A673 (cell line): ENCODE measurements at regions not wholly inside any gene's neighbourhood (a gene's known extent, or its start where the extent isn't known, plus 50 kb on each side); places are given as distances from the start of the nearest gene placed in this dataset.

Source experiments
- EZH2 ChIP-seq: fragments of 200-600 bp; sonication (generic); IDR thresholded peaks from 2 replicates; pipeline ENCODE4 v1.6.1; 2017; ENCODE audit warnings: borderline replicate concordance, low read depth, mild to moderate bottlenecking, mixed read lengths, antibody characterized with exemption, low read length; ENCODE audit not compliant: poor library complexity, severe bottlenecking
- TF ChIP-seq, protein P1 (sequence below): fragments of 300-800, 200-600 bp; sonication (generic); conservative IDR thresholded peaks from 2 replicates; pipeline ENCODE4 v1.5.1; 2017; ENCODE audit warnings: low read depth, mild to moderate bottlenecking, antibody characterized with exemption, low read length, moderate library complexity, mixed read lengths

DNA sequence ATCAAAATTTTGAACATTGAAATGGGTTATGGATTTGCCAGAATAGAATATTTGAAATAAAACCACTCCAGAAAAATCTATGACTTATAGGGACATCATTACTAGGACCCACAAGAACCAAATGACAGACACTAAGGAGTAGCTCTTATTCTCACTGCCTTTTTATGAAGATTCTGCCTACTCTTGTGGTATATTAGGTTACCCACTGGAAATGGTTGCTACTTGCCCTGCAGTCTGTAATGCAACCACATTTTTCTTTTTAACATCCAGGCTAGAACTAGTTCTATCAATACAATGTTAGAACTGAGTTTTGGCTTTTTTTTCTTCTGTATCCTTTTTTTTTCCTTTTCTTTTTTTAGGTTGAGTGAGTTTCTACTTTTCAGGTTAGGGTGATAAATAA, 158.9 kb downstream of the PPP1R2C start:
- TF ChIP-seq, protein P1, sequence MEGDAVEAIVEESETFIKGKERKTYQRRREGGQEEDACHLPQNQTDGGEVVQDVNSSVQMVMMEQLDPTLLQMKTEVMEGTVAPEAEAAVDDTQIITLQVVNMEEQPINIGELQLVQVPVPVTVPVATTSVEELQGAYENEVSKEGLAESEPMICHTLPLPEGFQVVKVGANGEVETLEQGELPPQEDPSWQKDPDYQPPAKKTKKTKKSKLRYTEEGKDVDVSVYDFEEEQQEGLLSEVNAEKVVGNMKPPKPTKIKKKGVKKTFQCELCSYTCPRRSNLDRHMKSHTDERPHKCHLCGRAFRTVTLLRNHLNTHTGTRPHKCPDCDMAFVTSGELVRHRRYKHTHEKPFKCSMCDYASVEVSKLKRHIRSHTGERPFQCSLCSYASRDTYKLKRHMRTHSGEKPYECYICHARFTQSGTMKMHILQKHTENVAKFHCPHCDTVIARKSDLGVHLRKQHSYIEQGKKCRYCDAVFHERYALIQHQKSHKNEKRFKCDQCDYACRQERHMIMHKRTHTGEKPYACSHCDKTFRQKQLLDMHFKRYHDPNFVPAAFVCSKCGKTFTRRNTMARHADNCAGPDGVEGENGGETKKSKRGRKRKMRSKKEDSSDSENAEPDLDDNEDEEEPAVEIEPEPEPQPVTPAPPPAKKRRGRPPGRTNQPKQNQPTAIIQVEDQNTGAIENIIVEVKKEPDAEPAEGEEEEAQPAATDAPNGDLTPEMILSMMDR, result no peak
- TF ChIP-seq EZH2, result no peak
